ENCODE measurements at regions not wholly inside any gene's neighbourhood (a gene's known extent, or its start where the extent isn't known, plus 50 kb on each side); places are given as distances from the start of the nearest gene placed in this dataset.

DNA sequence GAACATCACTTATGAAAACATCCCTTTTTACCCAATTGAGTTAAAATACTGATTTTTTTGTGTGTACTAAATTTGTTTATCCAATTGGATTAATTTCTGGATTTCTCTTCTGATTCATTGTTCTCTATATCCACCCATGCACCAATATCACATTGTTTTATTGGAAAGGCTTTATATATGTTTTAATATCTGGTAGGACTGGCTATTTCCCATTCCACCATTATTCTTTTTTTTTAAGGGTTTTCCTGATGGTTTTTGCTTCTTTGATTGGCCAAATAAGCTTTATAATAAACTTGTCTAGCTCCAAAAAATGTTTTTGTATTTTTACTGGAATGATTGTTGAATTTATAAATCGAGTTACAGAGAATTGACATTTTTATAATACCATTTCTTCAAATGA is 59.4 kb upstream of the DOK5 start:
- peak; percentile 74 for TF ChIP-seq CTCF (IDR thresholded peaks at IDR 0.05; ENCODE audit: low read depth)

GRCh38 chr20:54416770-54417169 is 58.6 kb upstream of the DOK5 start:
- no peak for TF ChIP-seq CTCF (IDR thresholded peaks at IDR 0.05; ENCODE audit: low read depth)

DNA sequence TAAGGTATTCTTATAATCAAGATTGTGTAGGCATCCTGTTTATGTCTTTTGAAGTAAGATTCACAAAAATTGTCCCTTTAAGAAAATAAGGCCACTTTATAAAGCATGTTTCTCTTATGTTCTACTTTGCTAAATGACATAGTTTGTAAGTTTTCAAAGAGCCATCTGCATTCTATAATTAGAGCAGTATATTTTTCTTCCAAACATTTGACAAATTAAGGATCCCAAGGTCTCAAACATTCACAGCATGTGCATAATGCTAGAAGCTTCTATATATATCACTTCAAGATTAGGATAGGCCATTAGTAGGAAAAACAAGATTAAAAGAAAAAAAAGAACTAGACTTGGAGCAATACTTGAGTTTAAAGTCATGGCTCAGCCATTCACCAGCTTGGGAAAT is 55.9 kb upstream of the DOK5 start:
- no peak for TF ChIP-seq CTCF (IDR thresholded peaks at IDR 0.05; ENCODE audit: low read depth)
